ENCODE measurements at regions not wholly inside any gene's neighbourhood (a gene's known extent, or its start where the extent isn't known, plus 50 kb on each side); places are given as distances from the start of the nearest gene placed in this dataset.

DNA sequence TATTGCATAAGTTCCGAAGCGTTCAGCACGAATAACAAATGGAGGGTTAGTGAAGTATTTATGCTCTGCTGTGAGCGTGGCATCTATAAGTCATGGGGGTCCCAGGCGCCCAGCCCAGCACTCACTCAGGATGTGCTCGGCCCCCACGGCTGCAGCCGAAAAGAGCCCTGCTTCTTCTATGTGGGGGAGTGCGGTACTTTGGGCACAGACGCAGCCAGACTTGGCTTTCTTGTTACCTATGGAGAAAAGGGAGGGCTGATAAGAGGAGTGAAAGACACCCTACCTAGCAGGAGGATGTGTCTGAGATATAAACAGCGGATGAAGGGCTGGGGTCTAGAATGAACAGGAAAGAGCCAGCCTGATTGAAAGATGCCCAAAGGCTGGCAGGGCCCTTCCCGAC lies 51.4 kb downstream of the MRPL36 start:
- DNase-seq (ENCODE audit: extremely low spot score) = no peak
- POLR2A ChIA-PET = no interaction called here
- CTCF ChIA-PET = no interaction called here
- TF ChIP-seq, protein P1, sequence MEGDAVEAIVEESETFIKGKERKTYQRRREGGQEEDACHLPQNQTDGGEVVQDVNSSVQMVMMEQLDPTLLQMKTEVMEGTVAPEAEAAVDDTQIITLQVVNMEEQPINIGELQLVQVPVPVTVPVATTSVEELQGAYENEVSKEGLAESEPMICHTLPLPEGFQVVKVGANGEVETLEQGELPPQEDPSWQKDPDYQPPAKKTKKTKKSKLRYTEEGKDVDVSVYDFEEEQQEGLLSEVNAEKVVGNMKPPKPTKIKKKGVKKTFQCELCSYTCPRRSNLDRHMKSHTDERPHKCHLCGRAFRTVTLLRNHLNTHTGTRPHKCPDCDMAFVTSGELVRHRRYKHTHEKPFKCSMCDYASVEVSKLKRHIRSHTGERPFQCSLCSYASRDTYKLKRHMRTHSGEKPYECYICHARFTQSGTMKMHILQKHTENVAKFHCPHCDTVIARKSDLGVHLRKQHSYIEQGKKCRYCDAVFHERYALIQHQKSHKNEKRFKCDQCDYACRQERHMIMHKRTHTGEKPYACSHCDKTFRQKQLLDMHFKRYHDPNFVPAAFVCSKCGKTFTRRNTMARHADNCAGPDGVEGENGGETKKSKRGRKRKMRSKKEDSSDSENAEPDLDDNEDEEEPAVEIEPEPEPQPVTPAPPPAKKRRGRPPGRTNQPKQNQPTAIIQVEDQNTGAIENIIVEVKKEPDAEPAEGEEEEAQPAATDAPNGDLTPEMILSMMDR (IDR thresholded peaks at IDR 0.05; ENCODE audit: control extremely low read depth, extremely low read depth, low read depth, missing control alignments) = no peak

GRCh38 chr5:1747803-1748085 lies 51.9 kb downstream of the MRPL36 start:
- TF ChIP-seq, protein P1 (IDR thresholded peaks at IDR 0.05; ENCODE audit: control extremely low read depth, extremely low read depth, low read depth, missing control alignments) = no peak

GRCh38 chr5:1747079-1747802 lies 52.4 kb downstream of the MRPL36 start:
- TF ChIP-seq, protein P1 (IDR thresholded peaks at IDR 0.05; ENCODE audit: control extremely low read depth, extremely low read depth, low read depth, missing control alignments) = no peak
- CTCF ChIA-PET = interaction anchor here (0.9 kb wide), 1 partner anchor 9 kb away, joined by 3 read pairs; no protein-coding TSS in a partner anchor
- POLR2A ChIA-PET = no interaction called here
- DNase-seq (ENCODE audit: extremely low spot score) = no peak

More at GRCh38 chr5:1747803-1748085, 51.9 kb downstream of the MRPL36 start:
- no peak for DNase-seq (ENCODE audit: extremely low spot score)
- CTCF ChIA-PET = interaction anchor here (0.9 kb wide), 1 partner anchor 9 kb away, joined by 3 read pairs; no protein-coding TSS in a partner anchor
- POLR2A ChIA-PET = no interaction called here

- ChIA-PET POLR2A (no interaction called here), CTCF (interaction anchor here (1.5 kb wide), 1 partner anchor 16 kb away, joined by 3 read pairs; no protein-coding TSS in a partner anchor)
- DNase-seq (ENCODE audit: extremely low spot score) = no peak
- TF ChIP-seq, protein P1 (IDR thresholded peaks at IDR 0.05; ENCODE audit: control extremely low read depth, extremely low read depth, low read depth, missing control alignments) = no peak
These were observed 53.1 kb downstream of the MRPL36 start for GRCh38 chr5:1746371-1747078.

- ChIA-PET CTCF (interaction anchor here (1.5 kb wide), 1 partner anchor 17 kb away, joined by 3 read pairs; no protein-coding TSS in a partner anchor), POLR2A (no interaction called here)
- TF ChIP-seq, protein P1 (IDR thresholded peaks at IDR 0.05; ENCODE audit: control extremely low read depth, extremely low read depth, low read depth, missing control alignments) = no peak
- DNase-seq (ENCODE audit: extremely low spot score) = no peak
These were observed 53.8 kb downstream of the MRPL36 start for GRCh38 chr5:1745796-1746370.

DNA sequence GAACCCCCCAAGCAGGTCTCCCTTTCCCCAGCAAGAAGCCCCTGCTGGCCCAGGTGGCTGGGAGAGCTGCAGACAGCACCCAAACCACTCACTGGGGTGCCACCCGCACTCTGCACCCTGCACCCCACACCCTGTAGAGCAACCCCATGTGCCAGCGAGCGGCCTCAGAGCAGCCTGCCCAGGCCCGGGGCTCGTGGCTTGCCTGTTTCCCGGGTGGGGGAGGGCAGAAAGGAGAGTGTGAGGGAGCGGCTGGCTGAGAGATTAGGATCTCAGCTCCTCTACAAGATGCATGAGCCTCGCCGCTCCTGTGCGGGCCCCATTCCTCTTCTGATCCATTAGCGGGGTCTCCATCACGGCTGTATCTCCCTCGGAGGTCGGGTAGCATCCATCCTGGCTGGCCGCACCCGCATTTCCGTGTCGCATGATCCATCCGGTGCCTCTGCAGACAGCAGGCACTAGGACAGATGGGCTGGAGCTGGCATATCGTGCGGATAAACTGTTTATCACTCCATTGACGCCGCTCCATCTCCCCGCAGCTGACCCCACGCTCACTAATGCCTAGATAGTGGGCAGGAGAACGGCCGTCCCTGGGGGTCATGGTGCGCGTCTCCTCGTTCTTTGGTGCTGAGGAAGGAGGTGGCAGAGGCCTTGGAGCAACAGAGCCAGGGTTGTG lies 54.4 kb downstream of the MRPL36 start:
- CTCF ChIA-PET = interaction anchor here (1.5 kb wide), 1 partner anchor 18 kb away, joined by 3 read pairs; no protein-coding TSS in a partner anchor
- TF ChIP-seq, protein P1 (IDR thresholded peaks at IDR 0.05; ENCODE audit: control extremely low read depth, extremely low read depth, low read depth, missing control alignments) = no peak
- no peak for DNase-seq (ENCODE audit: extremely low spot score)
- POLR2A ChIA-PET = no interaction called here

All from GM10248 (cell line).